ENCODE measurements at regions not wholly inside any gene's neighbourhood (a gene's known extent, or its start where the extent isn't known, plus 50 kb on each side); places are given as distances from the start of the nearest gene placed in this dataset.

GRCh38 chr13:80055847-80056246 lies 285.1 kb downstream of the SPRY2 start:
- no TSS peak for BruUV-seq (replicated peaks)
- H3K4me3 ChIP-seq (ENCODE audit: low read depth, low read length, poor library complexity, severe bottlenecking): no peak overlapping the region
- ChIA-PET POLR2A (ENCODE audit: low non-redundant PET) (no interaction called here), CTCF (no interaction called here)
- H3K36me3 ChIP-seq (ENCODE audit: insufficient read depth, low read length, poor library complexity, severe bottlenecking): no peaks in the 10 kb centered on the region
- H3K27me3 ChIP-seq (replicated peaks; ENCODE audit: insufficient read depth, low read depth, low read length, poor library complexity): no peaks in the 10 kb centered on the region
- no peak overlapping the region for H3K27ac ChIP-seq (ENCODE audit: low read depth, low read length, poor library complexity, severe bottlenecking)
- no peaks in the 10 kb centered on the region for H3K4me1 ChIP-seq (ENCODE audit: insufficient read depth, low read length, poor library complexity, severe bottlenecking)
- intact Hi-C loops (cut with micrococcal nuclease; ENCODE audit: unreplicated experiment): no loop called here
- H3K9me3 ChIP-seq (ENCODE audit: low read depth, low read length, poor library complexity, severe bottlenecking): no peaks in the 10 kb centered on the region
- TF ChIP-seq CTCF (conservative IDR thresholded peaks at IDR 0.05; ENCODE audit: low read depth, low read length) (no peak), EZH2 (IDR thresholded peaks at IDR 0.05; ENCODE audit: borderline replicate concordance, low read depth, low read length, poor library complexity, severe bottlenecking) (no peak)
- no peak for DNase-seq (ENCODE audit: low spot score)

GRCh38 chr13:80054806-80055205 lies 286.1 kb downstream of the SPRY2 start:
- TF ChIP-seq CTCF (conservative IDR thresholded peaks at IDR 0.05; ENCODE audit: low read depth, low read length) (no peak), EZH2 (IDR thresholded peaks at IDR 0.05; ENCODE audit: borderline replicate concordance, low read depth, low read length, poor library complexity, severe bottlenecking) (no peak)
- Histone ChIP-seq H3K4me3 (ENCODE audit: low read depth, low read length, poor library complexity, severe bottlenecking) (no peak overlapping the region), H3K36me3 (ENCODE audit: insufficient read depth, low read length, poor library complexity, severe bottlenecking) (no peaks in the 10 kb centered on the region), H3K27ac (ENCODE audit: low read depth, low read length, poor library complexity, severe bottlenecking) (no peak overlapping the region), H3K9me3 (ENCODE audit: low read depth, low read length, poor library complexity, severe bottlenecking) (no peaks in the 10 kb centered on the region), H3K27me3 (replicated peaks; ENCODE audit: insufficient read depth, low read depth, low read length, poor library complexity) (no peaks in the 10 kb centered on the region), H3K4me1 (ENCODE audit: insufficient read depth, low read length, poor library complexity, severe bottlenecking) (peaks cover 5% of the 10 kb centered on the region)
- no TSS peak for BruUV-seq (replicated peaks)
- ChIA-PET POLR2A (ENCODE audit: low non-redundant PET) (no interaction called here), CTCF (no interaction called here)
- no peak for DNase-seq (ENCODE audit: low spot score)
- intact Hi-C loops (cut with micrococcal nuclease; ENCODE audit: unreplicated experiment): no loop called here

- no peaks in the 10 kb centered on the region for H3K27me3 ChIP-seq (replicated peaks; ENCODE audit: insufficient read depth, low read depth, low read length, poor library complexity)
- H3K4me3 ChIP-seq (ENCODE audit: low read depth, low read length, poor library complexity, severe bottlenecking): no peak overlapping the region
- no TSS peak for BruUV-seq (replicated peaks)
- TF ChIP-seq EZH2 (IDR thresholded peaks at IDR 0.05; ENCODE audit: borderline replicate concordance, low read depth, low read length, poor library complexity, severe bottlenecking): no peak
- no peak for TF ChIP-seq CTCF (conservative IDR thresholded peaks at IDR 0.05; ENCODE audit: low read depth, low read length)
- H3K9me3 ChIP-seq (ENCODE audit: low read depth, low read length, poor library complexity, severe bottlenecking): no peaks in the 10 kb centered on the region
- no peak for DNase-seq (ENCODE audit: low spot score)
- intact Hi-C loops (cut with micrococcal nuclease; ENCODE audit: unreplicated experiment): no loop called here
- CTCF ChIA-PET: no interaction called here
- POLR2A ChIA-PET (ENCODE audit: low non-redundant PET): no interaction called here
- H3K27ac ChIP-seq (ENCODE audit: low read depth, low read length, poor library complexity, severe bottlenecking): no peak overlapping the region
- H3K4me1 ChIP-seq (ENCODE audit: insufficient read depth, low read length, poor library complexity, severe bottlenecking): peaks cover 23% of the 10 kb centered on the region
- H3K36me3 ChIP-seq (ENCODE audit: insufficient read depth, low read length, poor library complexity, severe bottlenecking): no peaks in the 10 kb centered on the region
Observed at GRCh38 chr13:80052286-80052685, 288.6 kb downstream of the SPRY2 start.
